Esophagus squamous epithelium (tissue), 5 donors: ENCODE measurements at regions not wholly inside any gene's neighbourhood (a gene's known extent, or its start where the extent isn't known, plus 50 kb on each side); places are given as distances from the start of the nearest gene placed in this dataset.
A peak's percentile ranks its signal among the peaks of the same experiment; 100 is the strongest.
"Not testable (repeated sequence)": the region's sequence is repeated elsewhere in the genome, so short reads cannot be mapped to it uniquely, and the experiment has no call there.

Source experiments
- DNase-seq: peaks from one replicate; lab custom pipeline; 2025; lab: John Stamatoyannopoulos, UW
- H3K27ac ChIP-seq, 4 donors: fragments of 200-600 bp; sonication (generic); one replicate each; pipeline ENCODE4 v1.5.1; 2016 to 2019; ENCODE audit warnings: mild to moderate bottlenecking in 1 of 4
- H3K27me3 ChIP-seq, 4 donors: fragments of 200-600 bp; sonication (generic); 1 replicate in 3 of 4; 2 replicates in 1 of 4; pipeline versions ENCODE4 v1.5.1 to v1.6.0; 2017 to 2021; ENCODE audit warnings: antibody characterized with exemption in 1 of 4
- H3K36me3 ChIP-seq, 3 donors: fragments of 200-600 bp; sonication (generic); one replicate each; pipeline ENCODE4 v1.5.1; 2016 to 2019
- H3K4me1 ChIP-seq, 3 donors: fragments of 200-600 bp; sonication (generic); one replicate each; pipeline ENCODE4 v1.5.1; 2017 to 2019
- H3K4me3 ChIP-seq, 4 donors: fragments of 200-600 bp; sonication (generic); 1 replicate in 3 of 4; 2 replicates in 1 of 4; pipeline ENCODE4 v1.5.1; 2016 to 2019; ENCODE audit warnings: mild to moderate bottlenecking in 2 of 4, moderate library complexity in 1 of 4
- H3K9me3 ChIP-seq, 3 donors: fragments of 200-600 bp; sonication (generic); one replicate each; pipeline ENCODE4 v1.5.1; 2016 to 2019
- CTCF ChIP-seq, 6 experiments: fragments of 450-650 bp in 4 of 6; fragments of 200-600 bp in 2 of 6; sonication (generic) in 2 of 6; IDR thresholded peaks; one replicate each; pipeline ENCODE4 v1.5.1; 2016 to 2019; ENCODE audit warnings: antibody characterized with exemption in 6 of 6, mild to moderate bottlenecking in 4 of 6, moderate library complexity in 4 of 6
- POLR2A ChIP-seq, 4 donors: fragments of 450-650 bp; IDR thresholded peaks; one replicate each; pipeline ENCODE4 v1.6.1; 2017; ENCODE audit warnings: antibody characterized with exemption in 4 of 4, mild to moderate bottlenecking in 4 of 4, moderate library complexity in 3 of 4
- WGBS, 2 donors: methylation state at CpG; one replicate each; pipeline ENCODE4 v1.1.5; 2018; 5-methylcytosine and 5-hydroxymethylcytosine counted together
- intact Hi-C: fragments of 100-400 bp; cut with DNase I; formaldehyde crosslinking; loops from one replicate; pipeline ENCODE4 v1.15.0; 2022
- donor health status: DM: yes; HTN: yes; CAD: no.

GRCh38 chr7:32673275-32673983 lies 178.1 kb downstream of the AVL9 start:
- Histone ChIP-seq H3K4me1 (peaks cover 0 to 10% (median 0%) of the 10 kb centered on the region in 3 donors), H3K36me3 (peaks cover 0 to 5% (median 0%) of the 10 kb centered on the region in 3 donors), H3K9me3 (no peaks in the 10 kb centered on the region), H3K4me3 (no peak overlapping the region), H3K27ac (no peak overlapping the region), H3K27me3 (no peaks in the 10 kb centered on the region)
- 92% methylated on average over 2 of the region's 2 CpGs for WGBS, 2 donors
- DNase-seq: no peak
- intact Hi-C loops: no loop called here
- TF ChIP-seq CTCF (IDR thresholded peaks at IDR 0.05) (no peak), POLR2A (IDR thresholded peaks at IDR 0.05) (no peak)

GRCh38 chr7:32670110-32671025 lies 175.1 kb downstream of the AVL9 start:
- intact Hi-C loops: no loop called here
- 85 to 91% methylated on average over 8 to 9 of the region's 10 CpGs for WGBS, 2 donors
- Histone ChIP-seq H3K36me3 (no peaks in the 10 kb centered on the region), H3K4me3 (no peak overlapping the region), H3K27ac (no peak overlapping the region), H3K9me3 (no peaks in the 10 kb centered on the region), H3K4me1 (peaks cover 0 to 10% (median 0%) of the 10 kb centered on the region in 3 donors), H3K27me3 (no peaks in the 10 kb centered on the region)
- no peak for TF ChIP-seq CTCF (IDR thresholded peaks at IDR 0.05)
- no peak for TF ChIP-seq POLR2A (IDR thresholded peaks at IDR 0.05)
- DNase-seq: no peak

- DNase-seq, intact Hi-C loops: not testable (repeated sequence)
- WGBS, 2 donors: 13 to 27% methylated on average over 2 of the region's 3 CpGs
Measured at GRCh38 chr7:32669173-32669870, 174.0 kb downstream of the AVL9 start.

GRCh38 chr7:32668387-32669097 lies 173.3 kb downstream of the AVL9 start:
- H3K27ac ChIP-seq: peak overlapping the region in 1 of 4 donors; percentile 43
- intact Hi-C loops, H3K36me3 ChIP-seq, DNase-seq, H3K27me3 ChIP-seq, H3K4me3 ChIP-seq, H3K9me3 ChIP-seq: not testable (repeated sequence)
- H3K4me1 ChIP-seq: peaks cover 0 to 10% (median 0%) of the 10 kb centered on the region in 3 donors
- WGBS, 2 donors: 88 to 94% methylated on average over 3 of the region's 3 CpGs

More at GRCh38 chr7:32669173-32669870, 174.0 kb downstream of the AVL9 start:
- not testable (repeated sequence) for H3K27me3 ChIP-seq, H3K4me3 ChIP-seq, H3K36me3 ChIP-seq, H3K9me3 ChIP-seq
- Histone ChIP-seq H3K4me1 (peaks cover 0 to 10% (median 0%) of the 10 kb centered on the region in 3 donors), H3K27ac (peak overlapping the region in 2 of 4 donors; percentile 14 to 43)

GRCh38 chr7:32667586-32667985 lies 172.3 kb downstream of the AVL9 start:
- H3K27me3 ChIP-seq, DNase-seq, H3K9me3 ChIP-seq, H3K4me3 ChIP-seq, intact Hi-C loops, H3K36me3 ChIP-seq, H3K27ac ChIP-seq: not testable (repeated sequence)
- peaks cover 0 to 10% (median 0%) of the 10 kb centered on the region in 3 donors for H3K4me1 ChIP-seq
- 91 to 95% methylated on average over 9 of the region's 9 CpGs for WGBS, 2 donors

GRCh38 chr7:32663805-32664211 lies 168.5 kb downstream of the AVL9 start:
- H3K4me1 ChIP-seq, H3K27ac ChIP-seq, DNase-seq, H3K9me3 ChIP-seq, H3K27me3 ChIP-seq, H3K36me3 ChIP-seq, intact Hi-C loops, H3K4me3 ChIP-seq: not testable (repeated sequence)
- WGBS, 2 donors: 82 to 92% methylated on average over 5 of the region's 5 CpGs

- H3K4me1 ChIP-seq, intact Hi-C loops, H3K9me3 ChIP-seq, DNase-seq, H3K36me3 ChIP-seq, H3K27ac ChIP-seq, H3K27me3 ChIP-seq, H3K4me3 ChIP-seq: not testable (repeated sequence)
- WGBS, 2 donors: 83% methylated on average over 1 of the region's 4 CpGs; no CpG with 5 or more reads in 1 of the 2 donors
Measured at GRCh38 chr7:32662509-32662908, 167.2 kb downstream of the AVL9 start.
